ENCODE measurements at regions not wholly inside any gene's neighbourhood (a gene's known extent, or its start where the extent isn't known, plus 50 kb on each side); places are given as distances from the start of the nearest gene placed in this dataset.

- peaks cover 0 to under 1% (median 0%) of the 10 kb centered on the region in 6 donors for H3K4me1 ChIP-seq
- WGBS, 5 donors: 58 to 81% (median 75%) methylated on average over 1 of the region's 1 CpG
- TF ChIP-seq POLR2AphosphoS5 (IDR thresholded peaks at IDR 0.05) (no peak), POLR2A (IDR thresholded peaks at IDR 0.05) (no peak), CTCF (IDR thresholded peaks at IDR 0.05 in 8 of 11, conservative IDR thresholded peaks at IDR 0.05 in 3 of 11) (no peak)
- intact Hi-C loops (cut with DNase I; ENCODE audit: low total_unique reads): no loop called here
- DNase-seq: no peak
- no peak overlapping the region for H3K4me3 ChIP-seq
- H3K36me3 ChIP-seq: no peaks in the 10 kb centered on the region
- H3K27ac ChIP-seq: no peak overlapping the region
- no peaks in the 10 kb centered on the region for H3K27me3 ChIP-seq (replicated peaks in 1 of 7)
- no peaks in the 10 kb centered on the region for H3K9me3 ChIP-seq
These were observed 81.6 kb upstream of the KLF3 start for GRCh38 chr4:38582445-38582844.

- Histone ChIP-seq H3K9me3 (no peaks in the 10 kb centered on the region), H3K4me1 (no peaks in the 10 kb centered on the region), H3K27ac (no peak overlapping the region), H3K36me3 (no peaks in the 10 kb centered on the region), H3K27me3 (replicated peaks in 1 of 7) (no peaks in the 10 kb centered on the region), H3K4me3 (no peak overlapping the region)
- intact Hi-C loops (cut with DNase I; ENCODE audit: low total_unique reads): no loop called here
- DNase-seq: no peak
- WGBS, 5 donors: 42 to 54% (median 49%) methylated on average over 3 of the region's 3 CpGs
- TF ChIP-seq POLR2AphosphoS5 (IDR thresholded peaks at IDR 0.05): no peak
- no peak for TF ChIP-seq POLR2A (IDR thresholded peaks at IDR 0.05)
These were observed 81.0 kb upstream of the KLF3 start for GRCh38 chr4:38582889-38583470.

- TF ChIP-seq POLR2AphosphoS5 (IDR thresholded peaks at IDR 0.05) (no peak), CTCF (IDR thresholded peaks at IDR 0.05 in 8 of 11, conservative IDR thresholded peaks at IDR 0.05 in 3 of 11) (no peak), POLR2A (IDR thresholded peaks at IDR 0.05) (no peak)
- no peak for DNase-seq
- WGBS, 5 donors: 46 to 62% (median 47%) methylated on average over 1 of the region's 1 CpG
- Histone ChIP-seq H3K4me3 (no peak overlapping the region), H3K27ac (no peak overlapping the region), H3K27me3 (replicated peaks in 1 of 7) (no peaks in the 10 kb centered on the region), H3K36me3 (no peaks in the 10 kb centered on the region), H3K9me3 (peaks cover 0 to 1% (median 0%) of the 10 kb centered on the region in 8 donors), H3K4me1 (no peaks in the 10 kb centered on the region)
- intact Hi-C loops (cut with DNase I; ENCODE audit: low total_unique reads): no loop called here
These were observed 78.1 kb upstream of the KLF3 start for GRCh38 chr4:38585871-38586270.

GRCh38 chr4:38587106-38587505 is 76.9 kb upstream of the KLF3 start:
- H3K9me3 ChIP-seq: peaks cover 0 to 6% (median 0%) of the 10 kb centered on the region in 8 donors
- no peaks in the 10 kb centered on the region for H3K36me3 ChIP-seq
- DNase-seq: no peak
- H3K4me1 ChIP-seq: no peaks in the 10 kb centered on the region
- H3K4me3 ChIP-seq: no peak overlapping the region
- intact Hi-C loops (cut with DNase I; ENCODE audit: low total_unique reads): no loop called here
- no peak overlapping the region for H3K27ac ChIP-seq
- no peaks in the 10 kb centered on the region for H3K27me3 ChIP-seq (replicated peaks in 1 of 7)
- TF ChIP-seq CTCF (IDR thresholded peaks at IDR 0.05 in 8 of 11, conservative IDR thresholded peaks at IDR 0.05 in 3 of 11) (no peak), POLR2A (IDR thresholded peaks at IDR 0.05) (no peak), POLR2AphosphoS5 (IDR thresholded peaks at IDR 0.05) (no peak)

GRCh38 chr4:38590046-38590445 is 74.0 kb upstream of the KLF3 start:
- H3K4me3 ChIP-seq: no peak overlapping the region
- peaks cover 0 to 6% (median 0%) of the 10 kb centered on the region in 8 donors for H3K9me3 ChIP-seq
- TF ChIP-seq POLR2AphosphoS5 (IDR thresholded peaks at IDR 0.05) (no peak), CTCF (IDR thresholded peaks at IDR 0.05 in 8 of 11, conservative IDR thresholded peaks at IDR 0.05 in 3 of 11) (no peak), POLR2A (IDR thresholded peaks at IDR 0.05) (no peak)
- no peaks in the 10 kb centered on the region for H3K36me3 ChIP-seq
- no peaks in the 10 kb centered on the region for H3K27me3 ChIP-seq (replicated peaks in 1 of 7)
- intact Hi-C loops (cut with DNase I; ENCODE audit: low total_unique reads): no loop called here
- 53 to 82% (median 69%) methylated on average over 4 of the region's 4 CpGs for WGBS, 5 donors
- no peak overlapping the region for H3K27ac ChIP-seq
- H3K4me1 ChIP-seq: no peaks in the 10 kb centered on the region
- no peak for DNase-seq

Data from spleen (tissue), 11 donors.